ENCODE measurements at regions not wholly inside any gene's neighbourhood (a gene's known extent, or its start where the extent isn't known, plus 50 kb on each side); places are given as distances from the start of the nearest gene placed in this dataset.
"Not testable (repeated sequence)": the region's sequence is repeated elsewhere in the genome, so short reads cannot be mapped to it uniquely, and the experiment has no call there.

- no peak for TF ChIP-seq CTCF (IDR thresholded peaks at IDR 0.05; ENCODE audit: insufficient read depth, low read depth, low read length)
- DNase-seq (ENCODE audit: low read depth) = no peak
- H3K4me3 ChIP-seq (ENCODE audit: low read depth, low read length) = no peak overlapping the region
These were observed 560.5 kb upstream of the PTCHD4 start for GRCh38 chr6:48671505-48671904.

GRCh38 chr6:48670546-48670945 lies 559.5 kb upstream of the PTCHD4 start:
- no peak for TF ChIP-seq CTCF (IDR thresholded peaks at IDR 0.05; ENCODE audit: insufficient read depth, low read depth, low read length)
- no peak for DNase-seq (ENCODE audit: low read depth)
- no peak overlapping the region for H3K4me3 ChIP-seq (ENCODE audit: low read depth, low read length)

- H3K4me3 ChIP-seq (ENCODE audit: low read depth, low read length) = no peak overlapping the region
- DNase-seq (ENCODE audit: low read depth) = no peak
- TF ChIP-seq CTCF (IDR thresholded peaks at IDR 0.05; ENCODE audit: insufficient read depth, low read depth, low read length) = no peak
These were observed 556.8 kb upstream of the PTCHD4 start for GRCh38 chr6:48667797-48668196.

GRCh38 chr6:48664826-48665225 lies 553.8 kb upstream of the PTCHD4 start:
- H3K4me3 ChIP-seq (ENCODE audit: low read depth, low read length) = no peak overlapping the region
- TF ChIP-seq CTCF (IDR thresholded peaks at IDR 0.05; ENCODE audit: insufficient read depth, low read depth, low read length) = no peak
- DNase-seq (ENCODE audit: low read depth) = peak; percentile 26

- no peak for TF ChIP-seq CTCF (IDR thresholded peaks at IDR 0.05; ENCODE audit: insufficient read depth, low read depth, low read length)
- no peak overlapping the region for H3K4me3 ChIP-seq (ENCODE audit: low read depth, low read length)
- no peak for DNase-seq (ENCODE audit: low read depth)
These were observed 547.9 kb upstream of the PTCHD4 start for GRCh38 chr6:48658915-48659314.

- peak; percentile 10 for DNase-seq (ENCODE audit: low read depth)
- TF ChIP-seq CTCF (IDR thresholded peaks at IDR 0.05; ENCODE audit: insufficient read depth, low read depth, low read length) = no peak
- no peak overlapping the region for H3K4me3 ChIP-seq (ENCODE audit: low read depth, low read length)
These were observed 530.5 kb upstream of the PTCHD4 start for GRCh38 chr6:48641544-48641943.

GRCh38 chr6:48638796-48639195 lies 527.8 kb upstream of the PTCHD4 start:
- H3K4me3 ChIP-seq (ENCODE audit: low read depth, low read length) = not testable (repeated sequence)
- DNase-seq (ENCODE audit: low read depth) = peak; percentile 24

All from fibroblast of villous mesenchyme (primary cell).